PFSK-1 (cell line): ENCODE measurements at regions not wholly inside any gene's neighbourhood (a gene's known extent, or its start where the extent isn't known, plus 50 kb on each side); places are given as distances from the start of the nearest gene placed in this dataset.

Experiments
- POLR2AphosphoS5 ChIP-seq: IDR thresholded peaks from 2 replicates; pipeline ENCODE4 v1.6.1; 2012; ENCODE audit warnings: low read depth, mild to moderate bottlenecking, control low read depth, low read length, moderate library complexity
- TAF1 ChIP-seq: IDR thresholded peaks from 2 replicates; pipeline ENCODE4 v1.6.1; 2012; ENCODE audit warnings: low read length, control low read depth, borderline replicate concordance; ENCODE audit not compliant: insufficient read depth
- TF ChIP-seq, protein P1 (sequence below), 2 experiments: IDR thresholded peaks; 2 replicates each; pipeline versions ENCODE4 v1.6.1 to v1.8.0; 2011 to 2012; ENCODE audit warnings: low read depth in 2 of 2, low read length in 2 of 2, control low read depth in 1 of 2, inconsistent platforms in 1 of 2, mild to moderate bottlenecking in 1 of 2, moderate library complexity in 1 of 2; ENCODE audit not compliant: insufficient read depth in 1 of 2

- TF ChIP-seq TAF1 = no peak
- TF ChIP-seq POLR2AphosphoS5 = no peak
- TF ChIP-seq, protein P1, sequence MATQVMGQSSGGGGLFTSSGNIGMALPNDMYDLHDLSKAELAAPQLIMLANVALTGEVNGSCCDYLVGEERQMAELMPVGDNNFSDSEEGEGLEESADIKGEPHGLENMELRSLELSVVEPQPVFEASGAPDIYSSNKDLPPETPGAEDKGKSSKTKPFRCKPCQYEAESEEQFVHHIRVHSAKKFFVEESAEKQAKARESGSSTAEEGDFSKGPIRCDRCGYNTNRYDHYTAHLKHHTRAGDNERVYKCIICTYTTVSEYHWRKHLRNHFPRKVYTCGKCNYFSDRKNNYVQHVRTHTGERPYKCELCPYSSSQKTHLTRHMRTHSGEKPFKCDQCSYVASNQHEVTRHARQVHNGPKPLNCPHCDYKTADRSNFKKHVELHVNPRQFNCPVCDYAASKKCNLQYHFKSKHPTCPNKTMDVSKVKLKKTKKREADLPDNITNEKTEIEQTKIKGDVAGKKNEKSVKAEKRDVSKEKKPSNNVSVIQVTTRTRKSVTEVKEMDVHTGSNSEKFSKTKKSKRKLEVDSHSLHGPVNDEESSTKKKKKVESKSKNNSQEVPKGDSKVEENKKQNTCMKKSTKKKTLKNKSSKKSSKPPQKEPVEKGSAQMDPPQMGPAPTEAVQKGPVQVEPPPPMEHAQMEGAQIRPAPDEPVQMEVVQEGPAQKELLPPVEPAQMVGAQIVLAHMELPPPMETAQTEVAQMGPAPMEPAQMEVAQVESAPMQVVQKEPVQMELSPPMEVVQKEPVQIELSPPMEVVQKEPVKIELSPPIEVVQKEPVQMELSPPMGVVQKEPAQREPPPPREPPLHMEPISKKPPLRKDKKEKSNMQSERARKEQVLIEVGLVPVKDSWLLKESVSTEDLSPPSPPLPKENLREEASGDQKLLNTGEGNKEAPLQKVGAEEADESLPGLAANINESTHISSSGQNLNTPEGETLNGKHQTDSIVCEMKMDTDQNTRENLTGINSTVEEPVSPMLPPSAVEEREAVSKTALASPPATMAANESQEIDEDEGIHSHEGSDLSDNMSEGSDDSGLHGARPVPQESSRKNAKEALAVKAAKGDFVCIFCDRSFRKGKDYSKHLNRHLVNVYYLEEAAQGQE (IDR thresholded peaks at IDR 0.05; ENCODE audit: insufficient read depth in 1 of 2, low read depth in 2 of 2, low read length in 2 of 2) = no peak
These were observed 52.2 kb upstream of the ZC3H11B start for GRCh38 chr1:219665089-219665488.
